B cell (primary cell): ENCODE measurements at regions not wholly inside any gene's neighbourhood (a gene's known extent, or its start where the extent isn't known, plus 50 kb on each side); places are given as distances from the start of the nearest gene placed in this dataset.
A peak's percentile ranks its signal among the peaks of the same experiment; 100 is the strongest.

Experiments used
- ATAC-seq: fragments of 200-7000 bp; cut with Tn5 transposase; one replicate; pipeline ENCODE4 v1.10.0; 2021; ENCODE audit warnings: low read depth, mild to moderate bottlenecking, moderate number of reproducible peaks, moderate library complexity
- CTCF ChIA-PET: fragments of 350-600 bp; sonication (Branson Sonifier 250); formaldehyde crosslinking; loops from one replicate; lab custom pipeline; 2021; ENCODE audit warnings: antibody characterized with exemption, inconsistent platforms; lab: Charles Lee
- POLR2A ChIA-PET: fragments of 350-600 bp; sonication (Branson Sonifier 250); formaldehyde crosslinking; loops from one replicate; lab custom pipeline; 2021; ENCODE audit warnings: antibody characterized with exemption; lab: Charles Lee
- DNase-seq: peaks from one replicate; pipeline ENCODE4 v3.0.0; 2013
- H2AFZ ChIP-seq: 2 replicates; pipeline ENCODE4 v1.6.1; 2012; ENCODE audit warnings: mild to moderate bottlenecking, low read depth, low read length; ENCODE audit not compliant: insufficient read depth, poor library complexity, severe bottlenecking
- H3K27ac ChIP-seq, 2 donors: 1 replicate in 1 of 2; 2 replicates in 1 of 2; pipeline ENCODE4 v1.5.1; 2012 to 2013; ENCODE audit warnings: low read length in 2 of 2, mild to moderate bottlenecking in 2 of 2, moderate library complexity in 1 of 2
- H3K27me3 ChIP-seq, 4 experiments: fragments of 200-600 bp in 1 of 4; sonication (generic) in 1 of 4; replicated peaks in 1 of 4; 1 replicate in 2 of 4; 2 replicates in 2 of 4; pipeline versions ENCODE4 v1.6.1 to v1.7.0; 2013 to 2016; ENCODE audit warnings: low read length in 3 of 4, mild to moderate bottlenecking in 2 of 4, mixed read lengths in 1 of 4, moderate library complexity in 1 of 4; ENCODE audit not compliant: insufficient read depth in 4 of 4, control insufficient read depth in 3 of 4; ENCODE audit errors: control extremely low read depth in 1 of 4
- H3K36me3 ChIP-seq, 2 experiments: replicated peaks in 1 of 2; 1 replicate in 1 of 2; 2 replicates in 1 of 2; pipeline versions ENCODE4 v1.6.1 to v1.7.1; 2013; ENCODE audit warnings: low read length in 1 of 2; ENCODE audit not compliant: insufficient read depth in 2 of 2, control insufficient read depth in 1 of 2; ENCODE audit errors: control extremely low read depth in 1 of 2, extremely low read depth in 1 of 2
- H3K4me1 ChIP-seq, 2 donors: fragments of 200-600 bp in 1 of 2; sonication (generic) in 1 of 2; 1 replicate in 1 of 2; 2 replicates in 1 of 2; pipeline versions ENCODE4 v1.5.1 to v1.6.1; 2013 to 2017; ENCODE audit warnings: low read length in 2 of 2; ENCODE audit not compliant: control insufficient read depth in 2 of 2, insufficient read depth in 2 of 2
- H3K4me2 ChIP-seq: replicated peaks from 2 replicates; pipeline ENCODE3; 2012; ENCODE audit warnings: mild to moderate bottlenecking, low read depth, low read length; ENCODE audit not compliant: poor library complexity, severe bottlenecking
- H3K4me3 ChIP-seq, 5 experiments: fragments of 200-600 bp in 1 of 5; sonication (generic) in 1 of 5; 1 replicate in 3 of 5; 2 replicates in 2 of 5; pipeline versions ENCODE4 v1.5.1 to v1.7.0; 2011 to 2016; ENCODE audit warnings: low read length in 4 of 5, mild to moderate bottlenecking in 4 of 5, low read depth in 2 of 5, control low read depth in 1 of 5, moderate library complexity in 1 of 5; ENCODE audit not compliant: insufficient read depth in 1 of 5; ENCODE audit errors: control extremely low read depth in 1 of 5, extremely low read depth in 1 of 5
- H3K79me2 ChIP-seq: fragments of 200-600 bp; sonication (generic); one replicate; pipeline ENCODE4 v1.6.0; 2016; ENCODE audit warnings: low read length; ENCODE audit not compliant: control insufficient read depth, insufficient read depth
- H3K9ac ChIP-seq: fragments of 200-600 bp; sonication (generic); 2 replicates; pipeline ENCODE4 v1.6.1; 2017; ENCODE audit warnings: mild to moderate bottlenecking, low read length, moderate library complexity
- H3K9me3 ChIP-seq, 3 donors: one replicate each; pipeline versions ENCODE4 v1.6.1 to v1.7.1; 2013; ENCODE audit warnings: low read length in 2 of 3; ENCODE audit not compliant: control insufficient read depth in 2 of 3, insufficient read depth in 1 of 3; ENCODE audit errors: control extremely low read depth in 1 of 3
- H4K20me1 ChIP-seq: 2 replicates; pipeline ENCODE4 v1.6.0; 2012; ENCODE audit warnings: mild to moderate bottlenecking, low read length; ENCODE audit not compliant: insufficient read depth, control insufficient read depth, poor library complexity, severe bottlenecking
- H3K27ac Mint-ChIP-seq: one replicate; pipeline ENCODE4 v1.8.0; 2021; ENCODE audit warnings: mixed read lengths
- H3K27me3 Mint-ChIP-seq: one replicate; pipeline ENCODE4 v1.8.0; 2021; ENCODE audit warnings: mixed read lengths
- H3K4me1 Mint-ChIP-seq: one replicate; pipeline ENCODE4 v1.8.0; 2021; ENCODE audit warnings: mixed read lengths
- H3K4me3 Mint-ChIP-seq: one replicate; pipeline ENCODE4 v1.8.0; 2021; ENCODE audit warnings: mixed read lengths
- H3K9me3 Mint-ChIP-seq: one replicate; pipeline ENCODE4 v1.8.0; 2022; ENCODE audit warnings: mixed read lengths; ENCODE audit not compliant: insufficient read depth
- CTCF ChIP-seq: fragments of 200-600 bp; IDR thresholded peaks from one replicate; pipeline ENCODE4 v1.8.0; 2022; ENCODE audit warnings: antibody characterized with exemption, mild to moderate bottlenecking
- EZH2 ChIP-seq: IDR thresholded peaks from 2 replicates; pipeline ENCODE4 v1.6.1; 2012; ENCODE audit warnings: borderline replicate concordance, low read depth, mild to moderate bottlenecking, moderate library complexity, low read length; ENCODE audit not compliant: insufficient read depth, poor library complexity, severe bottlenecking
- WGBS: methylation state at CpG from one replicate; pipeline ENCODE4 v1.1.5; 2013; ENCODE audit warnings: missing lambda C conversion rate; ENCODE audit not compliant: insufficient coverage; 5-methylcytosine and 5-hydroxymethylcytosine counted together
- intact Hi-C: fragments of 100-400 bp; cut with micrococcal nuclease; formaldehyde crosslinking; loops from one replicate; pipeline ENCODE4 v1.10.0; 2022

GRCh38 chr1:244128591-244129383 lies 77.7 kb downstream of the ZBTB18 start:
- Histone ChIP-seq H3K27ac (no peak overlapping the region), H3K79me2 (no peaks in the 10 kb centered on the region), H3K27me3 (peaks cover 0 to 6% (median 3%) of the 10 kb centered on the region in 4 experiments), H3K4me1 (no peaks in the 10 kb centered on the region), H4K20me1 (no peaks in the 10 kb centered on the region), H2AFZ (no peak overlapping the region), H3K4me3 (no peak overlapping the region), H3K9ac (no peak overlapping the region), H3K9me3 (peaks cover 0 to 5% (median 0%) of the 10 kb centered on the region in 3 donors), H3K36me3 (no peaks in the 10 kb centered on the region), H3K4me2 (no peak overlapping the region)
- WGBS = 100% methylated on average over 2 of the region's 6 CpGs
- Mint-ChIP-seq H3K4me3 (no peak overlapping the region), H3K9me3 (no peaks in the 10 kb centered on the region), H3K27ac (no peak overlapping the region), H3K27me3 (peaks cover 34% of the 10 kb centered on the region), H3K4me1 (no peaks in the 10 kb centered on the region)
- DNase-seq (no peak), ATAC-seq (no peak)
- intact Hi-C loops = no loop called here
- TF ChIP-seq EZH2 = no peak
- TF ChIP-seq CTCF = no peak
- ChIA-PET CTCF (no interaction called here), POLR2A (no interaction called here)

- Histone ChIP-seq H3K9ac (peak overlapping the region; percentile 51), H3K4me3 (peak overlapping the region in 3 of 5 experiments; percentile 18 to 42 (median 41)), H2AFZ (peak overlapping the region; percentile 46), H3K27me3 (peaks cover 0 to 18% (median 5%) of the 10 kb centered on the region in 4 experiments), H3K27ac (no peak overlapping the region), H3K36me3 (no peaks in the 10 kb centered on the region), H4K20me1 (no peaks in the 10 kb centered on the region), H3K9me3 (no peaks in the 10 kb centered on the region), H3K4me1 (peaks cover 5 to 9% of the 10 kb centered on the region in 2 donors), H3K4me2 (peak overlapping the region; percentile 56), H3K79me2 (no peaks in the 10 kb centered on the region)
- ChIA-PET CTCF (no interaction called here), POLR2A (no interaction called here)
- Mint-ChIP-seq H3K4me3 (peak overlapping the region; percentile 52), H3K27me3 (peaks cover 60% of the 10 kb centered on the region), H3K4me1 (peaks cover 8% of the 10 kb centered on the region), H3K9me3 (no peaks in the 10 kb centered on the region), H3K27ac (no peak overlapping the region)
- ATAC-seq = no peak
- 0% methylated on average over 1 of the region's 2 CpGs for WGBS
- TF ChIP-seq CTCF = no peak
- intact Hi-C loops = no loop called here
- DNase-seq = no peak
Measured at GRCh38 chr1:244137276-244137675, 86.2 kb downstream of the ZBTB18 start.
